GM23338 (cell line): ENCODE measurements at regions not wholly inside any gene's neighbourhood (a gene's known extent, or its start where the extent isn't known, plus 50 kb on each side); places are given as distances from the start of the nearest gene placed in this dataset.

Experiments
- ATAC-seq: fragments of 200-7000 bp; cut with Tn5 transposase; 3 replicates; pipeline ENCODE4 v1.9.1; 2020
- DNase-seq: peaks from one replicate; pipeline ENCODE4 v3.0.0-alpha.2; 2015; ENCODE audit warnings: low spot score
- H2AFZ ChIP-seq: fragments of 200-600 bp; sonication (generic); 2 replicates; pipeline ENCODE4 v1.8.0; 2016; ENCODE audit warnings: antibody characterized with exemption, mild to moderate bottlenecking, moderate library complexity
- H3F3A ChIP-seq: fragments of 200-600 bp; sonication (generic); replicated peaks from 2 replicates; pipeline ENCODE4 v1.8.0; 2017; ENCODE audit warnings: antibody characterized with exemption, mixed run types, low read depth
- H3K27ac ChIP-seq: fragments of 200-600 bp; sonication (generic); 2 replicates; pipeline ENCODE4 v1.6.1; 2016; ENCODE audit warnings: low read depth
- H3K27me3 ChIP-seq: fragments of 200-600 bp; sonication (generic); 2 replicates; pipeline ENCODE4 v1.8.0; 2016; ENCODE audit warnings: mild to moderate bottlenecking, mixed run types, moderate library complexity; ENCODE audit not compliant: insufficient read depth
- H3K36me3 ChIP-seq: fragments of 200-600 bp; sonication (generic); 2 replicates; pipeline ENCODE4 v1.8.0; 2016; ENCODE audit warnings: mild to moderate bottlenecking; ENCODE audit not compliant: insufficient read depth
- H3K4me1 ChIP-seq: fragments of 200-600 bp; sonication (generic); 2 replicates; pipeline ENCODE4 v1.8.0; 2016; ENCODE audit warnings: mild to moderate bottlenecking, moderate library complexity; ENCODE audit not compliant: insufficient read depth
- H3K4me2 ChIP-seq: fragments of 200-600 bp; sonication (generic); 2 replicates; pipeline ENCODE4 v1.7.1; 2017; ENCODE audit warnings: mixed run types
- H3K4me3 ChIP-seq: fragments of 200-600 bp; sonication (generic); 2 replicates; pipeline ENCODE4 v1.6.1; 2016; ENCODE audit warnings: mixed run types
- H3K79me2 ChIP-seq: fragments of 200-600 bp; sonication (generic); replicated peaks from 2 replicates; pipeline ENCODE4 v1.8.0; 2017; ENCODE audit warnings: mild to moderate bottlenecking; ENCODE audit not compliant: insufficient read depth
- H3K9me2 ChIP-seq: fragments of 200-600 bp; sonication (generic); 2 replicates; pipeline ENCODE4 v1.8.0; 2017; ENCODE audit not compliant: insufficient read depth
- H4K20me1 ChIP-seq: fragments of 200-600 bp; sonication (generic); replicated peaks from 2 replicates; pipeline ENCODE4 v1.8.0; 2017; ENCODE audit warnings: mild to moderate bottlenecking; ENCODE audit not compliant: insufficient read depth
- H3K27ac Mint-ChIP-seq: 2 replicates; pipeline ENCODE4 v1.8.0; 2020; ENCODE audit warnings: inconsistent platforms, mild to moderate bottlenecking, moderate library complexity, mixed read lengths
- H3K27me3 Mint-ChIP-seq: 3 replicates; pipeline ENCODE4 v1.8.0; 2022; ENCODE audit warnings: low read depth, mild to moderate bottlenecking, moderate library complexity, mixed read lengths, inconsistent platforms; ENCODE audit not compliant: insufficient read depth, poor library complexity
- H3K36me3 Mint-ChIP-seq: 3 replicates; pipeline ENCODE4 v1.8.0; 2021; ENCODE audit warnings: low read depth, mild to moderate bottlenecking, inconsistent platforms, moderate library complexity, mixed read lengths
- H3K4me1 Mint-ChIP-seq: 3 replicates; pipeline ENCODE4 v1.8.0; 2020; ENCODE audit warnings: mild to moderate bottlenecking, inconsistent platforms, mixed read lengths
- H3K4me3 Mint-ChIP-seq: 3 replicates; pipeline ENCODE4 v1.8.0; 2021; ENCODE audit warnings: moderate library complexity, mild to moderate bottlenecking, inconsistent platforms, mixed read lengths
- H3K9me3 Mint-ChIP-seq: 3 replicates; pipeline ENCODE4 v1.8.0; 2020; ENCODE audit warnings: moderate library complexity, mild to moderate bottlenecking, inconsistent platforms, mixed read lengths
- CTCF ChIP-seq, 2 experiments: fragments of 200-600 bp in 1 of 2; sonication (generic) in 1 of 2; conservative IDR thresholded peaks; 2 replicates each; pipeline versions ENCODE4 v1.5.1 to v1.6.1; 2016 to 2017; ENCODE audit warnings: antibody characterized with exemption in 2 of 2, low read depth in 2 of 2, mild to moderate bottlenecking in 2 of 2, moderate library complexity in 1 of 2
- ETS1 ChIP-seq: IDR thresholded peaks from 2 replicates; pipeline ENCODE4 v1.6.1; 2016; ENCODE audit warnings: antibody characterized with exemption
- EZH2 ChIP-seq: fragments of 200-600 bp; sonication (generic); IDR thresholded peaks from one replicate; pipeline ENCODE4 v1.8.0; 2017; ENCODE audit warnings: antibody characterized with exemption, mild to moderate bottlenecking, low read depth; ENCODE audit not compliant: unreplicated experiment
- EZH2phosphoT487 ChIP-seq: fragments of 200-600 bp; sonication (generic); IDR thresholded peaks from one replicate; pipeline ENCODE4 v1.8.1; 2018; ENCODE audit warnings: antibody characterized with exemption; ENCODE audit not compliant: unreplicated experiment
- NANOG ChIP-seq: IDR thresholded peaks from 2 replicates; pipeline ENCODE4 v1.6.1; 2016; ENCODE audit warnings: antibody characterized with exemption, borderline replicate concordance
- POLR2AphosphoS5 ChIP-seq: IDR thresholded peaks from 2 replicates; pipeline ENCODE4 v1.6.1; 2016; ENCODE audit warnings: antibody characterized with exemption, low read depth
- REST ChIP-seq: IDR thresholded peaks from one replicate; pipeline ENCODE4 v1.6.1; 2018; ENCODE audit warnings: antibody characterized with exemption; ENCODE audit not compliant: unreplicated experiment
- STAT1 ChIP-seq: IDR thresholded peaks from one replicate; pipeline ENCODE4 v1.6.1; 2016; ENCODE audit warnings: antibody characterized with exemption; ENCODE audit not compliant: unreplicated experiment
- ZNF331 ChIP-seq: fragments of 250-450 bp; sonication (Bioruptor Pico); IDR thresholded peaks from 2 replicates; pipeline ENCODE4 v1.5.0; 2020; ENCODE audit warnings: low read depth, mild to moderate bottlenecking, moderate library complexity
- ZNF462 ChIP-seq: fragments of 250-450 bp; sonication (Bioruptor Pico); IDR thresholded peaks from 2 replicates; pipeline ENCODE4 v1.5.0; 2020; ENCODE audit warnings: mild to moderate bottlenecking, moderate library complexity

- Mint-ChIP-seq H3K9me3 (no peaks in the 10 kb centered on the region; the same call in 2 of the 3 replicates), H3K36me3 (no peaks in the 10 kb centered on the region), H3K27ac (no peak overlapping the region), H3K4me1 (no peaks in the 10 kb centered on the region), H3K4me3 (no peak overlapping the region), H3K27me3 (no peaks in the 10 kb centered on the region)
- no peaks in the 10 kb centered on the region for H4K20me1 ChIP-seq
- no peaks in the 10 kb centered on the region for H3K27me3 ChIP-seq
- H3K27ac ChIP-seq: no peak overlapping the region
- DNase-seq: no peak
- no peak overlapping the region for H3K4me2 ChIP-seq
- ATAC-seq: no peak
- TF ChIP-seq STAT1 (no peak), CTCF (conservative IDR thresholded peaks at IDR 0.05; ENCODE audit: low read depth in 2 of 2) (no peak)
- no peaks in the 10 kb centered on the region for H3K9me2 ChIP-seq
- no peaks in the 10 kb centered on the region for H3F3A ChIP-seq
- H3K4me1 ChIP-seq: no peaks in the 10 kb centered on the region
- H3K36me3 ChIP-seq: no peaks in the 10 kb centered on the region
- no peaks in the 10 kb centered on the region for H3K79me2 ChIP-seq
- no peak overlapping the region for H3K4me3 ChIP-seq
- no peak overlapping the region for H2AFZ ChIP-seq
Observed at GRCh38 chr14:38496092-38496491, 240.2 kb upstream of the CLEC14A start.

- Mint-ChIP-seq H3K4me3 (no peak overlapping the region), H3K4me1 (no peaks in the 10 kb centered on the region), H3K27me3 (no peaks in the 10 kb centered on the region), H3K9me3 (no peaks in the 10 kb centered on the region; the same call in 2 of the 3 replicates), H3K36me3 (no peaks in the 10 kb centered on the region), H3K27ac (no peak overlapping the region; the same call in 1 of the 2 replicates)
- H3K36me3 ChIP-seq: no peaks in the 10 kb centered on the region
- H3K79me2 ChIP-seq: no peaks in the 10 kb centered on the region
- H3K4me2 ChIP-seq: no peak overlapping the region
- H3K27me3 ChIP-seq: no peaks in the 10 kb centered on the region
- ATAC-seq: no peak
- no peak overlapping the region for H3K4me3 ChIP-seq
- no peak overlapping the region for H2AFZ ChIP-seq
- DNase-seq: no peak
- H3K27ac ChIP-seq: no peak overlapping the region
- H4K20me1 ChIP-seq: no peaks in the 10 kb centered on the region
- peaks cover 7% of the 10 kb centered on the region; the same call in 1 of the 2 replicates for H3K9me2 ChIP-seq
- no peaks in the 10 kb centered on the region for H3K4me1 ChIP-seq
- no peaks in the 10 kb centered on the region for H3F3A ChIP-seq
- TF ChIP-seq POLR2AphosphoS5 (no peak), ZNF462 (CRISPR knock-in tag) (no peak), EZH2 (no peak), ETS1 (no peak), NANOG (no peak), REST (no peak), ZNF331 (CRISPR knock-in tag) (no peak), EZH2phosphoT487 (no peak), STAT1 (no peak)
Observed at GRCh38 chr14:38490273-38490672, 234.4 kb upstream of the CLEC14A start.
